GM12864 (cell line): ENCODE measurements at regions not wholly inside any gene's neighbourhood (a gene's known extent, or its start where the extent isn't known, plus 50 kb on each side); places are given as distances from the start of the nearest gene placed in this dataset.

Experiments used
- DNase-seq: peaks from one replicate; pipeline ENCODE4 v3.0.0-alpha.2; 2011; ENCODE audit warnings: low read depth
- H3K4me3 ChIP-seq: 2 replicates; pipeline ENCODE4 v1.5.1; 2011; ENCODE audit warnings: mild to moderate bottlenecking, low read depth, low read length, control low read depth
- CTCF ChIP-seq: IDR thresholded peaks from 2 replicates; pipeline ENCODE4 v1.5.1; 2011; ENCODE audit warnings: low read depth, mild to moderate bottlenecking, moderate library complexity, low read length, control low read depth, inconsistent platforms; ENCODE audit errors: missing control alignments

- TF ChIP-seq CTCF = no peak
- H3K4me3 ChIP-seq = no peak overlapping the region
- DNase-seq = no peak
These were observed 405.9 kb upstream of the HS6ST1 start for GRCh38 chr2:128724547-128724946.

- TF ChIP-seq CTCF = no peak
These were observed 406.3 kb upstream of the HS6ST1 start for GRCh38 chr2:128724972-128725371.

GRCh38 chr2:128726236-128726635 is 407.6 kb upstream of the HS6ST1 start:
- no peak for DNase-seq

More at GRCh38 chr2:128724972-128725371, 406.3 kb upstream of the HS6ST1 start:
- no peak overlapping the region for H3K4me3 ChIP-seq
- no peak for DNase-seq

GRCh38 chr2:128726911-128727310 is 408.2 kb upstream of the HS6ST1 start:
- no peak for TF ChIP-seq CTCF
- no peak overlapping the region for H3K4me3 ChIP-seq
- no peak for DNase-seq

More at GRCh38 chr2:128726236-128726635, 407.6 kb upstream of the HS6ST1 start:
- H3K4me3 ChIP-seq = no peak overlapping the region
- no peak for TF ChIP-seq CTCF

GRCh38 chr2:128727404-128727803 is 408.7 kb upstream of the HS6ST1 start:
- TF ChIP-seq CTCF = no peak
- no peak for DNase-seq
- no peak overlapping the region for H3K4me3 ChIP-seq

- DNase-seq = no peak
- no peak overlapping the region for H3K4me3 ChIP-seq
- TF ChIP-seq CTCF = no peak
These were observed 409.2 kb upstream of the HS6ST1 start for GRCh38 chr2:128727914-128728313.

- no peak for TF ChIP-seq CTCF
- H3K4me3 ChIP-seq = no peak overlapping the region
- DNase-seq = no peak
These were observed 410.4 kb upstream of the HS6ST1 start for GRCh38 chr2:128729051-128729450.
